HFFc6 (cell line): ENCODE measurements at regions not wholly inside any gene's neighbourhood (a gene's known extent, or its start where the extent isn't known, plus 50 kb on each side); places are given as distances from the start of the nearest gene placed in this dataset.

Source experiments
- DNase-seq: peaks from one replicate; pipeline ENCODE4 v3.0.0-alpha.2; 2018
- H3K27ac Mint-ChIP-seq: 2 replicates; pipeline ENCODE4 v1.8.0; 2020; ENCODE audit warnings: mild to moderate bottlenecking, mixed read lengths
- H3K27me3 Mint-ChIP-seq: 2 replicates; pipeline ENCODE4 v1.8.0; 2021; ENCODE audit warnings: mild to moderate bottlenecking, moderate library complexity, mixed read lengths; ENCODE audit not compliant: insufficient read depth
- H3K36me3 Mint-ChIP-seq: 2 replicates; pipeline ENCODE4 v1.8.0; 2021; ENCODE audit warnings: low read depth, mixed read lengths
- H3K4me1 Mint-ChIP-seq: 2 replicates; pipeline ENCODE4 v1.8.0; 2020; ENCODE audit warnings: low read depth, mixed read lengths
- H3K4me3 Mint-ChIP-seq: 2 replicates; pipeline ENCODE4 v1.8.0; 2020; ENCODE audit warnings: mild to moderate bottlenecking, moderate library complexity, mixed read lengths
- H3K9me3 Mint-ChIP-seq: 2 replicates; pipeline ENCODE4 v1.8.0; 2020; ENCODE audit warnings: mild to moderate bottlenecking, mixed read lengths
- TF ChIP-seq, protein P1 (sequence below): fragments of 200-600 bp; sonication (generic); IDR thresholded peaks from 2 replicates; pipeline ENCODE4 v1.5.0; 2021; ENCODE audit warnings: antibody characterized with exemption, mild to moderate bottlenecking

GRCh38 chr15:58308742-58309355 lies 122.9 kb upstream of the LIPC start:
- Mint-ChIP-seq H3K27me3 (peaks cover 6% of the 10 kb centered on the region), H3K27ac (no peak overlapping the region), H3K9me3 (no peaks in the 10 kb centered on the region), H3K4me3 (no peak overlapping the region), H3K36me3 (no peaks in the 10 kb centered on the region), H3K4me1 (peaks cover 22% of the 10 kb centered on the region)
- DNase-seq, result no peak
- TF ChIP-seq, protein P1, sequence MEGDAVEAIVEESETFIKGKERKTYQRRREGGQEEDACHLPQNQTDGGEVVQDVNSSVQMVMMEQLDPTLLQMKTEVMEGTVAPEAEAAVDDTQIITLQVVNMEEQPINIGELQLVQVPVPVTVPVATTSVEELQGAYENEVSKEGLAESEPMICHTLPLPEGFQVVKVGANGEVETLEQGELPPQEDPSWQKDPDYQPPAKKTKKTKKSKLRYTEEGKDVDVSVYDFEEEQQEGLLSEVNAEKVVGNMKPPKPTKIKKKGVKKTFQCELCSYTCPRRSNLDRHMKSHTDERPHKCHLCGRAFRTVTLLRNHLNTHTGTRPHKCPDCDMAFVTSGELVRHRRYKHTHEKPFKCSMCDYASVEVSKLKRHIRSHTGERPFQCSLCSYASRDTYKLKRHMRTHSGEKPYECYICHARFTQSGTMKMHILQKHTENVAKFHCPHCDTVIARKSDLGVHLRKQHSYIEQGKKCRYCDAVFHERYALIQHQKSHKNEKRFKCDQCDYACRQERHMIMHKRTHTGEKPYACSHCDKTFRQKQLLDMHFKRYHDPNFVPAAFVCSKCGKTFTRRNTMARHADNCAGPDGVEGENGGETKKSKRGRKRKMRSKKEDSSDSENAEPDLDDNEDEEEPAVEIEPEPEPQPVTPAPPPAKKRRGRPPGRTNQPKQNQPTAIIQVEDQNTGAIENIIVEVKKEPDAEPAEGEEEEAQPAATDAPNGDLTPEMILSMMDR, result peak; percentile 35; the same call in 1 of the 2 replicates

GRCh38 chr15:58309963-58310928 lies 121.5 kb upstream of the LIPC start:
- Mint-ChIP-seq H3K9me3 (no peaks in the 10 kb centered on the region), H3K4me1 (peaks cover 22% of the 10 kb centered on the region), H3K27me3 (peaks cover 8% of the 10 kb centered on the region), H3K4me3 (no peak overlapping the region), H3K36me3 (no peaks in the 10 kb centered on the region), H3K27ac (no peak overlapping the region)
- TF ChIP-seq, protein P1, result no peak
- no peak for DNase-seq

DNA sequence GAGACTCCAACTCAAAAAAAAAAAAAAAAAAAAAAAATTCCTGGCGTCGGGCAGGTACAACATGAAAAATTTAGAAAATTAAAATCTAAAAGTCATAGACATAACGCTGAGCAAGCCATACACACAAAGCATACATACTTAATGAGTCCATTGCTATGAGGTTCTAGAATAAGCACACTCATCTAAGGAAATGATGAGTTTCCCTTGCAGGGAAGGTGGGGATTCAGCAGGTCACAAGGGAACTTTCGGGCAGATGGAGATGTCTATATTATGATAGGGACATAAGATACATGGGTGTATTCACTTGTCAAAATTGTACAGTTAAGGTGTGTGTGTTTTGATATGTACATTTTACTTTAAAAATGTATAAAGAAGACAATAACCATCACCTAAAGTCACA lies 120.2 kb upstream of the LIPC start:
- H3K9me3 Mint-ChIP-seq, result no peaks in the 10 kb centered on the region
- TF ChIP-seq, protein P1, result no peak
- no peak for DNase-seq
- peaks cover 8% of the 10 kb centered on the region for H3K27me3 Mint-ChIP-seq
- peaks cover 18% of the 10 kb centered on the region for H3K4me1 Mint-ChIP-seq
- H3K36me3 Mint-ChIP-seq, result no peaks in the 10 kb centered on the region
- no peak overlapping the region for H3K27ac Mint-ChIP-seq
- H3K4me3 Mint-ChIP-seq, result no peak overlapping the region

- H3K27ac Mint-ChIP-seq, result no peak overlapping the region
- TF ChIP-seq, protein P1, result no peak
- no peak for DNase-seq
- H3K4me1 Mint-ChIP-seq, result peaks cover 13% of the 10 kb centered on the region
- H3K9me3 Mint-ChIP-seq, result no peaks in the 10 kb centered on the region
- H3K36me3 Mint-ChIP-seq, result no peaks in the 10 kb centered on the region
- H3K4me3 Mint-ChIP-seq, result no peak overlapping the region
- peaks cover 8% of the 10 kb centered on the region for H3K27me3 Mint-ChIP-seq
Measured at GRCh38 chr15:58312031-58312430, 119.8 kb upstream of the LIPC start.

- no peak overlapping the region for H3K27ac Mint-ChIP-seq
- no peaks in the 10 kb centered on the region for H3K9me3 Mint-ChIP-seq
- no peak overlapping the region for H3K4me3 Mint-ChIP-seq
- DNase-seq, result no peak
- H3K27me3 Mint-ChIP-seq, result peaks cover 10% of the 10 kb centered on the region
- no peaks in the 10 kb centered on the region for H3K36me3 Mint-ChIP-seq
- TF ChIP-seq, protein P1, result no peak
- H3K4me1 Mint-ChIP-seq, result peaks cover under 1% of the 10 kb centered on the region; the same call in 1 of the 2 replicates
Measured at GRCh38 chr15:58313304-58313703, 118.5 kb upstream of the LIPC start.
